Kidney epithelial cell (primary cell): ENCODE measurements at regions not wholly inside any gene's neighbourhood (a gene's known extent, or its start where the extent isn't known, plus 50 kb on each side); places are given as distances from the start of the nearest gene placed in this dataset.
"Not testable (repeated sequence)": the region's sequence is repeated elsewhere in the genome, so short reads cannot be mapped to it uniquely, and the experiment has no call there.

Source experiments
- DNase-seq: peaks from one replicate; pipeline ENCODE4 v3.0.0-alpha.2; 2010; ENCODE audit warnings: low read depth
- H3K27me3 ChIP-seq: 2 replicates; pipeline ENCODE4 v1.6.0; 2011; ENCODE audit warnings: low read length; ENCODE audit not compliant: control insufficient read depth, insufficient read depth
- H3K36me3 ChIP-seq: 2 replicates; pipeline ENCODE4 v1.5.1; 2011; ENCODE audit warnings: low read length; ENCODE audit not compliant: control insufficient read depth, insufficient read depth
- H3K4me3 ChIP-seq: 2 replicates; pipeline ENCODE4 v1.5.1; 2011; ENCODE audit warnings: low read depth, mild to moderate bottlenecking, control low read depth, low read length
- CTCF ChIP-seq: IDR thresholded peaks from 2 replicates; pipeline ENCODE4 v1.5.1; 2011; ENCODE audit warnings: mild to moderate bottlenecking, moderate library complexity, low read length, control low read depth, inconsistent platforms; ENCODE audit not compliant: insufficient read depth, poor library complexity, severe bottlenecking

DNA sequence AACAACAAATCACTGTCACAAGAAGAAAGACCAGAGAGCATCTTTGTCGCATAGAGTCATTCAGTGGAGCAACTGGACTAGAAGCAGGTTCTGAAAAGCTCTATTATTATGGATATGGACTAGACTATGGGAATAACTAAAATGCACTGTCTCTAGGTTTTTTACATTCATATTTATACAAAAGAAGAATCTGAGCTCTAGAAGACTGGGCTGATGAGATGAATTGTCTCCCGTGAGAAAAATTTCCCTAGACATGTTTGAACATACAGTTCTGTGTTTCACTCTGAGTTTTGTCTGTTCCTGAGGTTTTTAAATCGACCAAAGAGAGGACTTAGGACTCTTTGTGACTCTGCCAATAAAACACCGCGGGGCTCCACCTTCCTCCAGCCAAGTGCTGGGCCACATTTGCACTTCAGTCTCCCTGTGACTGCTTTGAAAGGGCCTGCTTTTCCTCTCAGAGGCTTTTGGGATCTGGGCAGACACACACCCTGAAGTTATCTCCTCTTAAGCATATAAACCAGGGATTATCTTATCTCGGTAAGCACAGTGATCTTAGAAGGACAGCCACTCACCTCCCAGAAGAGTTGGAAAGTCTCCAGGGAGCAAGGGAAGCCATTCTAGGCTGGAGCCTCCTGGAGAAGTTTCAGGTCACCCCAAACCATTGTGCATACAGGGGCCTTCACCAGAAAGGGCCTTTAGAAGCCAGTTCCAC is 101.0 kb upstream of the JCAD start:
- TF ChIP-seq CTCF = no peak
- H3K4me3 ChIP-seq = no peak overlapping the region
- DNase-seq = no peak
- H3K36me3 ChIP-seq = no peaks in the 10 kb centered on the region
- no peaks in the 10 kb centered on the region for H3K27me3 ChIP-seq

- H3K36me3 ChIP-seq, H3K4me3 ChIP-seq, DNase-seq, H3K27me3 ChIP-seq: not testable (repeated sequence)
Measured at GRCh38 chr10:30159614-30160013, 100.2 kb upstream of the JCAD start.

GRCh38 chr10:30158325-30158960 is 99.1 kb upstream of the JCAD start:
- Histone ChIP-seq H3K27me3 (no peaks in the 10 kb centered on the region), H3K36me3 (no peaks in the 10 kb centered on the region), H3K4me3 (no peak overlapping the region)
- no peak for DNase-seq
- TF ChIP-seq CTCF = no peak

GRCh38 chr10:30155401-30155800 is 96.0 kb upstream of the JCAD start:
- no peaks in the 10 kb centered on the region for H3K36me3 ChIP-seq
- no peak for TF ChIP-seq CTCF
- DNase-seq = no peak
- H3K4me3 ChIP-seq = no peak overlapping the region
- no peaks in the 10 kb centered on the region for H3K27me3 ChIP-seq

GRCh38 chr10:30154561-30154960 is 95.2 kb upstream of the JCAD start:
- H3K27me3 ChIP-seq = no peaks in the 10 kb centered on the region
- no peaks in the 10 kb centered on the region for H3K36me3 ChIP-seq
- no peak for DNase-seq
- TF ChIP-seq CTCF = no peak
- no peak overlapping the region for H3K4me3 ChIP-seq

- H3K36me3 ChIP-seq = no peaks in the 10 kb centered on the region
- H3K27me3 ChIP-seq = no peaks in the 10 kb centered on the region
- H3K4me3 ChIP-seq = no peak overlapping the region
- DNase-seq = no peak
- TF ChIP-seq CTCF = no peak
Measured at GRCh38 chr10:30154126-30154525, 94.7 kb upstream of the JCAD start.
